Endothelial cell of umbilical vein (primary cell): ENCODE measurements at regions not wholly inside any gene's neighbourhood (a gene's known extent, or its start where the extent isn't known, plus 50 kb on each side); places are given as distances from the start of the nearest gene placed in this dataset.

Experiments
- CTCF ChIP-seq, 2 donors: IDR thresholded peaks; 1 replicate in 1 of 2; 2 replicates in 1 of 2; pipeline ENCODE4 v1.5.1; 2011; ENCODE audit warnings: low read length in 2 of 2, mild to moderate bottlenecking in 2 of 2, moderate library complexity in 2 of 2, control low read depth in 1 of 2, inconsistent platforms in 1 of 2, low read depth in 1 of 2; ENCODE audit not compliant: insufficient read depth in 1 of 2; ENCODE audit errors: extremely low read depth in 1 of 2
- GATA2 ChIP-seq: IDR thresholded peaks from 2 replicates; pipeline ENCODE4 v1.7.0; 2011; ENCODE audit warnings: low read depth, mild to moderate bottlenecking, moderate library complexity, mixed read lengths, low read length; ENCODE audit not compliant: insufficient read length, insufficient read depth
- MYC ChIP-seq: IDR thresholded peaks from one replicate; pipeline ENCODE4 v1.6.1; 2011; ENCODE audit warnings: mild to moderate bottlenecking, low read depth, low read length
- POLR2A ChIP-seq: IDR thresholded peaks from 2 replicates; pipeline ENCODE4 v1.6.1; 2012; ENCODE audit warnings: low read depth, mild to moderate bottlenecking, control low read depth, low read length
- POLR2AphosphoS5 ChIP-seq: IDR thresholded peaks from 2 replicates; pipeline ENCODE4 v1.6.1; 2012; ENCODE audit warnings: low read depth, mild to moderate bottlenecking, control low read depth, low read length, moderate library complexity; ENCODE audit not compliant: insufficient read depth

DNA sequence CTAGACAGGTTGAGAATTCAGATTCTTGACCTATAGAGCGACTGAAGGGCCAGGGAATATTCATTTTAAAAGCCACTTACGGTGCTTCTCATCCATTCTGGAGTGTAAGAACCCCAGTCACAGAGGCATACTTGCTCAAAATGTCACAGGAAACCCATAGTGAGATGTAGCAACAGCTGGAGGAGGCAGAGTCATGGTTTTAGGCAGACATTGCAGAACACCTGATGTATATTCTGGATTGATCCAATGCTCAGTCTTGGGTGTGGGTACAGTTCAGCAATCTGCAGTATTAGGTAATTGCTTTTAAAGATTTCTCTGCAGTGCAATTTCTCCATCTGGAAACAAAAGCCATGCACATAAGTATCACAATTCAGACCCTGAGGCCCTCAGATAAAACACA lies 137.4 kb upstream of the SLC22A23 start:
- TF ChIP-seq POLR2AphosphoS5 (no peak), CTCF (IDR thresholded peaks at IDR 0.05; ENCODE audit: extremely low read depth in 1 of 2, insufficient read depth in 1 of 2, low read depth in 1 of 2, low read length in 2 of 2) (no peak), GATA2 (no peak), MYC (no peak), POLR2A (no peak)
